Activated B cell treated with CpG ODN at 0.5 μM for 24 hours (primary cell): ENCODE measurements at regions not wholly inside any gene's neighbourhood (a gene's known extent, or its start where the extent isn't known, plus 50 kb on each side); places are given as distances from the start of the nearest gene placed in this dataset.

Experiments used
- ATAC-seq: fragments of 200-7000 bp; cut with Tn5 transposase; one replicate; pipeline ENCODE4 v1.10.0; 2021; ENCODE audit warnings: low read depth, mild to moderate bottlenecking, moderate library complexity
- CTCF ChIA-PET: fragments of 350-600 bp; sonication (Branson Sonifier 250); formaldehyde crosslinking; loops from one replicate; lab custom pipeline; 2021; ENCODE audit warnings: antibody characterized with exemption; lab: Charles Lee
- POLR2A ChIA-PET: fragments of 350-600 bp; sonication (Branson Sonifier 250); formaldehyde crosslinking; loops from one replicate; lab custom pipeline; 2021; ENCODE audit warnings: antibody characterized with exemption; lab: Charles Lee
- DNase-seq: peaks from one replicate; pipeline ENCODE4 v3.0.0; 2022
- H3K27ac Mint-ChIP-seq: one replicate; pipeline ENCODE4 v1.8.0; 2020; ENCODE audit warnings: mixed read lengths
- H3K27me3 Mint-ChIP-seq: one replicate; pipeline ENCODE4 v1.8.0; 2021; ENCODE audit warnings: mixed read lengths
- H3K36me3 Mint-ChIP-seq: one replicate; pipeline ENCODE4 v1.8.0; 2021; ENCODE audit warnings: low read depth, mixed read lengths
- H3K4me1 Mint-ChIP-seq: one replicate; pipeline ENCODE4 v1.8.0; 2021; ENCODE audit warnings: mixed read lengths
- H3K4me3 Mint-ChIP-seq: one replicate; pipeline ENCODE4 v1.8.0; 2020; ENCODE audit warnings: mild to moderate bottlenecking, mixed read lengths
- H3K9me3 Mint-ChIP-seq: one replicate; pipeline ENCODE4 v1.8.0; 2020; ENCODE audit warnings: mixed read lengths
- CTCF ChIP-seq: fragments of 200-600 bp; IDR thresholded peaks from one replicate; pipeline ENCODE4 v1.8.0; 2022; ENCODE audit warnings: antibody characterized with exemption, mild to moderate bottlenecking
- intact Hi-C: fragments of 100-400 bp; cut with micrococcal nuclease; formaldehyde crosslinking; loops from one replicate; pipeline ENCODE4 v1.15.1; 2024

- H3K36me3 Mint-ChIP-seq: no peaks in the 10 kb centered on the region
- H3K27ac Mint-ChIP-seq: no peak overlapping the region
- CTCF ChIA-PET: no interaction called here
- POLR2A ChIA-PET: no interaction called here
- peaks cover 7% of the 10 kb centered on the region for H3K9me3 Mint-ChIP-seq
- H3K4me1 Mint-ChIP-seq: peaks cover 18% of the 10 kb centered on the region
- intact Hi-C loops: no loop called here
- H3K27me3 Mint-ChIP-seq: peaks cover 7% of the 10 kb centered on the region
- DNase-seq: no peak
- H3K4me3 Mint-ChIP-seq: no peak overlapping the region
- no peak for TF ChIP-seq CTCF
- ATAC-seq: no peak
These were observed 413.5 kb upstream of the HS6ST1 start for GRCh38 chr2:128731994-128732650.

GRCh38 chr2:128732976-128733431 lies 414.3 kb upstream of the HS6ST1 start:
- Mint-ChIP-seq H3K4me1 (peaks cover 18% of the 10 kb centered on the region), H3K36me3 (no peaks in the 10 kb centered on the region), H3K27me3 (peaks cover 7% of the 10 kb centered on the region), H3K27ac (no peak overlapping the region), H3K9me3 (peaks cover 7% of the 10 kb centered on the region), H3K4me3 (no peak overlapping the region)
- ATAC-seq (no peak), DNase-seq (no peak)
- ChIA-PET POLR2A (no interaction called here), CTCF (no interaction called here)
- no peak for TF ChIP-seq CTCF
- intact Hi-C loops: no loop called here

- DNase-seq (no peak), ATAC-seq (no peak)
- POLR2A ChIA-PET: no interaction called here
- TF ChIP-seq CTCF: no peak
- intact Hi-C loops: no loop called here
- H3K9me3 Mint-ChIP-seq: peaks cover 7% of the 10 kb centered on the region
- no peak overlapping the region for H3K4me3 Mint-ChIP-seq
- no peak overlapping the region for H3K27ac Mint-ChIP-seq
- H3K4me1 Mint-ChIP-seq: peaks cover 18% of the 10 kb centered on the region
- peaks cover 7% of the 10 kb centered on the region for H3K27me3 Mint-ChIP-seq
- CTCF ChIA-PET: no interaction called here
- H3K36me3 Mint-ChIP-seq: no peaks in the 10 kb centered on the region
These were observed 414.8 kb upstream of the HS6ST1 start for GRCh38 chr2:128733450-128733849.

- CTCF ChIA-PET: no interaction called here
- no peak for TF ChIP-seq CTCF
- H3K4me3 Mint-ChIP-seq: peak overlapping the region; percentile 29
These were observed 416.0 kb upstream of the HS6ST1 start for GRCh38 chr2:128734521-128735295.

GRCh38 chr2:128735296-128735960 lies 416.8 kb upstream of the HS6ST1 start:
- ChIA-PET CTCF (interaction anchor here (0.9 to 1.7 kb wide), 2 partner anchors 7 to 1188 kb away, joined by 3 to 10 read pairs; no protein-coding TSS in a partner anchor), POLR2A (interaction anchor here (0.6 kb wide), 1 partner anchor 18 kb away, joined by 3 read pairs; no protein-coding TSS in a partner anchor)
- Mint-ChIP-seq H3K4me1 (peaks cover 18% of the 10 kb centered on the region), H3K36me3 (no peaks in the 10 kb centered on the region), H3K27me3 (peaks cover 7% of the 10 kb centered on the region), H3K4me3 (no peak overlapping the region), H3K9me3 (no peaks in the 10 kb centered on the region), H3K27ac (no peak overlapping the region)
- ATAC-seq (no peak), DNase-seq (no peak)
- intact Hi-C loops: no loop called here
- no peak for TF ChIP-seq CTCF

More at GRCh38 chr2:128734521-128735295, 416.0 kb upstream of the HS6ST1 start:
- Mint-ChIP-seq H3K27me3 (peaks cover 7% of the 10 kb centered on the region), H3K4me1 (peaks cover 18% of the 10 kb centered on the region), H3K36me3 (no peaks in the 10 kb centered on the region), H3K9me3 (no peaks in the 10 kb centered on the region), H3K27ac (no peak overlapping the region)
- ATAC-seq (peak; percentile 45), DNase-seq (no peak)
- intact Hi-C loops: no loop called here
- POLR2A ChIA-PET: interaction anchor here (0.6 kb wide), 1 partner anchor 18 kb away, joined by 3 read pairs; no protein-coding TSS in a partner anchor
